Upper lobe of right lung (tissue), 1 donor: ENCODE measurements at regions not wholly inside any gene's neighbourhood (a gene's known extent, or its start where the extent isn't known, plus 50 kb on each side); places are given as distances from the start of the nearest gene placed in this dataset.

Experiments used
- ATAC-seq: fragments of 200-7000 bp; cut with Tn5 transposase; one replicate; pipeline ENCODE4 v1.9.1; 2020; ENCODE audit warnings: mild to moderate bottlenecking, moderate library complexity
- DNase-seq: peaks from one replicate; pipeline ENCODE4 v3.0.0-alpha.2; 2020
- H3K27ac ChIP-seq: fragments of 200-600 bp; one replicate; pipeline ENCODE4 v1.8.0; 2022
- H3K27me3 ChIP-seq: fragments of 200-600 bp; one replicate; pipeline ENCODE4 v1.8.0; 2022; ENCODE audit warnings: mild to moderate bottlenecking
- H3K36me3 ChIP-seq: fragments of 200-600 bp; one replicate; pipeline ENCODE4 v1.8.0; 2022
- H3K4me1 ChIP-seq: fragments of 200-600 bp; one replicate; pipeline ENCODE4 v1.8.0; 2022
- H3K4me3 ChIP-seq: fragments of 200-600 bp; one replicate; pipeline ENCODE4 v1.8.0; 2022; ENCODE audit warnings: mild to moderate bottlenecking
- H3K9me3 ChIP-seq: fragments of 200-600 bp; one replicate; pipeline ENCODE4 v1.8.0; 2022
- CTCF ChIP-seq: fragments of 200-600 bp; IDR thresholded peaks from one replicate; pipeline ENCODE4 v1.8.0; 2022; ENCODE audit warnings: antibody characterized with exemption
- intact Hi-C: fragments of 100-400 bp; cut with DNase I; formaldehyde crosslinking; loops from one replicate; pipeline ENCODE4 v1.11.0; 2022
- donor health status: DM: no; HTN: yes; CAD: no; lungs with severe emphysema.

DNA sequence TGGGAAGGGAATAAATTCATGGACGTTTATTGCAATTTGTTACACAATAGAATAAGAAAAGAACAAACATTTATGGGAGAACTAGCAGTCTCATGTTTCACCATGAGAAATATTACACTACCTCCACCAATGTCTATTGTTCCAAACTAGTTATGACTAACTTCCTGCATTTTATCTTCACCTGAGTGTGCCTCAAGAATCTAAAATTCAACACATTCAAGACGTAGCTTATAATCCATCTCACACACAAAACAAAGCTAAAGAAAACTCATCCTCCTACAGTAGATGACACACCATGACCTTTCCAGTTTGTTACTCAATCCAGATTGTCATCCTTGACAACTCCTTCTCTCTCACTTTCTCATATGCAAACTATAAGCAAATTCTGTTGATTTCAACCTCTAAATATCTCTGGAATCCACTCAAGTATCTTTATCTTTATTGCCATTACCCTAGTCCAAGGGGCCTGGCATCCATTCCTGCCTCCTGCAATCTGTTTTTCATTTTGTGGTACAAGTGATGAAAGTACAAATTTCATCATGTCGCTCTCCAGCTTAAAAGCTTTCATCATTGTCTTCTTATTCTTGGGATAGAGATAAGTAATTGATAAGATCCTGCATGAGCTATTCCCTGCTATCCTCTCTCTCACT is 229.9 kb downstream of the NR2F2 start:
- no peaks in the 10 kb centered on the region for H3K36me3 ChIP-seq
- no peaks in the 10 kb centered on the region for H3K4me1 ChIP-seq
- no peaks in the 10 kb centered on the region for H3K9me3 ChIP-seq
- no peaks in the 10 kb centered on the region for H3K27me3 ChIP-seq
- TF ChIP-seq CTCF, result no peak
- no peak overlapping the region for H3K27ac ChIP-seq
- ATAC-seq (no peak), DNase-seq (no peak)
- intact Hi-C loops, result no loop called here
- no peak overlapping the region for H3K4me3 ChIP-seq

DNA sequence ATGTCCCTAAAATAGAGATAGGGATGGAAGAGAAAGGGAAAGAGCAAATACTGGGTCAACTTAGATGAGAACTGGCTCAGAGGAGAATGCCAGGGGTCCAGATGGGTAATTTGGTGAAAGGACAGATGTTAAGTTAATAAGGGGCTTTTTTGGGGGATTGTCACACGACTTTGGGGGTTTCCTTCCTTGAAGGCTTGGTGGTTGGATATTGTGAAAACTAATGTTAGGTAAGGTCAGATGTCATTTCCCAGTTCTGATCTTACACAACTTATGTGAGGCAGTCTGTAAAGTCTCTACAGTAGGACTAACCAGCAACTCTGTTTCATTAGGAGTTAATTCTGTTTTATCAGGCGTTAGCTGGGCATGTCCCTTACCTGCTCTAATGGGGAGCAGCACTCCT is 231.1 kb downstream of the NR2F2 start:
- Histone ChIP-seq H3K9me3 (no peaks in the 10 kb centered on the region), H3K4me1 (no peaks in the 10 kb centered on the region), H3K36me3 (no peaks in the 10 kb centered on the region), H3K27ac (no peak overlapping the region), H3K27me3 (no peaks in the 10 kb centered on the region), H3K4me3 (no peak overlapping the region)
- no peak for DNase-seq
- ATAC-seq, result no peak
- TF ChIP-seq CTCF, result no peak
- intact Hi-C loops, result no loop called here

DNA sequence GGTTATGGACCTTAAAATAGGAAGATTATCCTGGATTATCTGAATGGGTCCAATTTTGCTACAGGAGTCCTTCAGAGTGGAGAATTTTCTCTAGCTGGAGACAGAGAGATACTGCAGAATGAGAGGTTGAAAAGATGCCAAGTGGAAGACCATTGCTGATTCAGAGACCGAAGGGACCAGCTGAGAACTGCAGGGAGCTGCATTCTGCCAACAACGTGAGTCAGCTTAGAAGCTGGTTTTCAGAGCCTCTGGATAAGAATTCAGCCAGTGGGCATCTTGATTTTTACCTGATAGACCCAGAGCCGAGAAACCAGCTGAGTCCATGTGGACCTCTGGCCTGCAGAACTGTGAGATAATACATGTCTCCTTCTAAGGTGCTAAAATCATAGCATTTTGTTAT is 234.0 kb downstream of the NR2F2 start:
- no peaks in the 10 kb centered on the region for H3K9me3 ChIP-seq
- H3K27ac ChIP-seq, result no peak overlapping the region
- no peak for ATAC-seq
- no peaks in the 10 kb centered on the region for H3K36me3 ChIP-seq
- H3K27me3 ChIP-seq, result no peaks in the 10 kb centered on the region
- TF ChIP-seq CTCF, result no peak
- intact Hi-C loops, result no loop called here
- H3K4me1 ChIP-seq, result no peaks in the 10 kb centered on the region
- no peak for DNase-seq
- no peak overlapping the region for H3K4me3 ChIP-seq

- no peak for ATAC-seq
- Histone ChIP-seq H3K9me3 (no peaks in the 10 kb centered on the region), H3K4me3 (no peak overlapping the region), H3K27ac (no peak overlapping the region), H3K36me3 (no peaks in the 10 kb centered on the region), H3K27me3 (no peaks in the 10 kb centered on the region), H3K4me1 (no peaks in the 10 kb centered on the region)
- no peak for TF ChIP-seq CTCF
- DNase-seq, result no peak
- intact Hi-C loops, result no loop called here
Observed at GRCh38 chr15:96565266-96565665, 234.8 kb downstream of the NR2F2 start.

DNA sequence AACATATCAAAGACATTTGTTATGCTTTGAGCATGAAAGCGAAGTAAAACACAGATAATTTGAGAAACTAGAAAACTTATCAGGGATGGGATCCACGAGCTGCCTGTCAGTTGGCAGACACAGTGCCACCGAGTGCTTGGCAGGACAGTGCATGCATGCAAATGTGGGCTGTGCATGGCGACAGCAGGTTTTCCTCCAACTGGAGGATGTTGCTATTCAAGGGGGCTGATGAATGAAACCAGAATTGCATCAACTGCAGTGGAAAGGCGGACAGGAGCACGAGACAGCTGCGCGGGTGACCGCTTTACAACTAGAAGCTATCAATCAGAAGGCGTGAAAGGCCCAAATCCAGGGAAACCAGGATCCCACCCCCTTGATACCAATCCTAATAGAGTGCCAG is 244.3 kb downstream of the NR2F2 start:
- no peaks in the 10 kb centered on the region for H3K4me1 ChIP-seq
- TF ChIP-seq CTCF, result no peak
- intact Hi-C loops, result no loop called here
- H3K36me3 ChIP-seq, result no peaks in the 10 kb centered on the region
- no peaks in the 10 kb centered on the region for H3K27me3 ChIP-seq
- no peaks in the 10 kb centered on the region for H3K9me3 ChIP-seq
- H3K4me3 ChIP-seq, result no peak overlapping the region
- ATAC-seq, result no peak
- H3K27ac ChIP-seq, result no peak overlapping the region
- no peak for DNase-seq

GRCh38 chr15:96576596-96576995 is 246.1 kb downstream of the NR2F2 start:
- H3K4me1 ChIP-seq, result no peaks in the 10 kb centered on the region
- H3K27me3 ChIP-seq, result no peaks in the 10 kb centered on the region
- H3K27ac ChIP-seq, result no peak overlapping the region
- H3K4me3 ChIP-seq, result no peak overlapping the region
- H3K9me3 ChIP-seq, result no peaks in the 10 kb centered on the region
- intact Hi-C loops, result no loop called here
- no peaks in the 10 kb centered on the region for H3K36me3 ChIP-seq
- ATAC-seq (no peak), DNase-seq (no peak)
- TF ChIP-seq CTCF, result no peak
